Neuronal stem cell (in vitro differentiated cells): ENCODE measurements at regions not wholly inside any gene's neighbourhood (a gene's known extent, or its start where the extent isn't known, plus 50 kb on each side); places are given as distances from the start of the nearest gene placed in this dataset.

Experiments
- DNase-seq: peaks from one replicate; pipeline ENCODE4 v3.0.0-alpha.2; 2013; ENCODE audit warnings: low spot score
- H2AFZ ChIP-seq: one replicate; pipeline ENCODE4 v1.6.1; 2013; ENCODE audit warnings: mild to moderate bottlenecking, low read length, inconsistent platforms
- H2AK5ac ChIP-seq: 2 replicates; pipeline ENCODE4 v1.6.1; 2013; ENCODE audit warnings: low read depth, mild to moderate bottlenecking, inconsistent platforms, low read length, moderate library complexity, mixed read lengths
- H2BK120ac ChIP-seq: 2 replicates; pipeline ENCODE4 v1.6.1; 2013; ENCODE audit warnings: low read depth, mild to moderate bottlenecking, inconsistent platforms, low read length, moderate library complexity, mixed read lengths
- H2BK12ac ChIP-seq: one replicate; pipeline ENCODE4 v1.6.1; 2013; ENCODE audit warnings: low read length, inconsistent platforms
- H2BK15ac ChIP-seq: 2 replicates; pipeline ENCODE4 v1.6.1; 2013; ENCODE audit warnings: mild to moderate bottlenecking, low read length, inconsistent platforms, mixed read lengths
- H2BK5ac ChIP-seq: one replicate; pipeline ENCODE4 v1.6.1; 2013; ENCODE audit warnings: inconsistent platforms, mild to moderate bottlenecking, low read length, moderate library complexity
- H3K14ac ChIP-seq: one replicate; pipeline ENCODE4 v1.6.1; 2013; ENCODE audit warnings: low read length, inconsistent platforms
- H3K18ac ChIP-seq: 2 replicates; pipeline ENCODE4 v1.6.1; 2013; ENCODE audit warnings: low read length, inconsistent platforms
- H3K23ac ChIP-seq: 2 replicates; pipeline ENCODE4 v1.6.1; 2013; ENCODE audit warnings: low read depth, mild to moderate bottlenecking, mixed read lengths, low read length, inconsistent platforms; ENCODE audit not compliant: poor library complexity
- H3K27ac ChIP-seq: replicated peaks from 3 replicates; pipeline ENCODE4 v1.5.1; 2013; ENCODE audit warnings: low read length, inconsistent platforms
- H3K27me3 ChIP-seq, 3 experiments: 2 replicates each; pipeline ENCODE4 v1.6.1; 2013; ENCODE audit warnings: low read length in 3 of 3, mild to moderate bottlenecking in 2 of 3, inconsistent platforms in 1 of 3, low read depth in 1 of 3, mixed read lengths in 1 of 3, moderate library complexity in 1 of 3; ENCODE audit not compliant: control insufficient read depth in 3 of 3, insufficient read depth in 3 of 3
- H3K36me3 ChIP-seq, 2 donors: replicated peaks in 1 of 2; 2 replicates each; pipeline ENCODE4 v1.6.1; 2013; ENCODE audit warnings: low read length in 2 of 2; ENCODE audit not compliant: control insufficient read depth in 2 of 2, insufficient read depth in 2 of 2
- H3K4ac ChIP-seq: 2 replicates; pipeline ENCODE4 v1.6.1; 2013; ENCODE audit warnings: inconsistent platforms, mild to moderate bottlenecking, low read length, moderate library complexity
- H3K4me1 ChIP-seq, 2 donors: 1 replicate in 1 of 2; 2 replicates in 1 of 2; pipeline ENCODE4 v1.6.1; 2013; ENCODE audit warnings: low read length in 2 of 2, low read depth in 1 of 2; ENCODE audit not compliant: control insufficient read depth in 2 of 2, insufficient read depth in 1 of 2
- H3K4me2 ChIP-seq: one replicate; pipeline ENCODE4 v1.6.1; 2013; ENCODE audit warnings: mild to moderate bottlenecking, low read length, inconsistent platforms; ENCODE audit not compliant: insufficient read depth, poor library complexity, severe bottlenecking
- H3K4me3 ChIP-seq, 2 donors: 2 replicates each; pipeline ENCODE4 v1.5.1; 2013; ENCODE audit warnings: low read length in 2 of 2, mild to moderate bottlenecking in 2 of 2, inconsistent platforms in 1 of 2, moderate library complexity in 1 of 2
- H3K79me1 ChIP-seq: one replicate; pipeline ENCODE4 v1.6.1; 2013; ENCODE audit warnings: low read depth, mild to moderate bottlenecking, inconsistent platforms, low read length, moderate library complexity
- H3K9ac ChIP-seq: one replicate; pipeline ENCODE4 v1.6.1; 2013; ENCODE audit warnings: mild to moderate bottlenecking, low read depth, low read length, inconsistent platforms; ENCODE audit not compliant: poor library complexity
- H3K9me3 ChIP-seq, 2 donors: replicated peaks in 1 of 2; 2 replicates each; pipeline versions ENCODE3 to v1.6.1; 2013; ENCODE audit warnings: low read length in 2 of 2, mild to moderate bottlenecking in 2 of 2, inconsistent platforms in 1 of 2, low read depth in 1 of 2, mixed read lengths in 1 of 2, moderate library complexity in 1 of 2; ENCODE audit not compliant: control insufficient read depth in 2 of 2, insufficient read depth in 1 of 2
- H4K8ac ChIP-seq: one replicate; pipeline ENCODE4 v1.6.1; 2013; ENCODE audit warnings: low read depth, mild to moderate bottlenecking, inconsistent platforms, low read length, moderate library complexity
- H4K91ac ChIP-seq: one replicate; pipeline ENCODE4 v1.6.1; 2013; ENCODE audit warnings: low read length, low read depth, mild to moderate bottlenecking, inconsistent platforms; ENCODE audit not compliant: poor library complexity
- WGBS, 2 donors: extraction: QIAGEN DNeasy Blood & Tissue Kit; methylation state at CpG; one replicate each; pipeline ENCODE4 v1.1.7; 2013; ENCODE audit warnings: missing lambda C conversion rate in 2 of 2, mixed read lengths in 1 of 2; ENCODE audit not compliant: insufficient read length in 2 of 2, insufficient replicate concordance in 1 of 2; ENCODE audit errors: extremely low coverage in 2 of 2; 5-methylcytosine and 5-hydroxymethylcytosine counted together

- no CpG with 5 or more reads among the region's 4 CpGs for WGBS, 2 donors
- H2BK12ac ChIP-seq, result no peak overlapping the region
- H3K4ac ChIP-seq, result no peak overlapping the region
- no peaks in the 10 kb centered on the region for H3K27me3 ChIP-seq
- H3K4me3 ChIP-seq, result no peak overlapping the region
- no peak overlapping the region for H4K91ac ChIP-seq
- H3K9me3 ChIP-seq, result peaks cover 0 to 2% of the 10 kb centered on the region in 2 donors
- H3K18ac ChIP-seq, result no peak overlapping the region
- H2BK120ac ChIP-seq, result no peak overlapping the region
- H3K4me1 ChIP-seq, result no peaks in the 10 kb centered on the region
- H2BK15ac ChIP-seq, result no peak overlapping the region
- no peak overlapping the region for H2AK5ac ChIP-seq
- no peak overlapping the region for H3K14ac ChIP-seq
- H3K36me3 ChIP-seq, result no peaks in the 10 kb centered on the region
- H3K27ac ChIP-seq, result no peak overlapping the region
- no peak for DNase-seq
- H3K9ac ChIP-seq, result no peak overlapping the region
- H3K79me1 ChIP-seq, result no peaks in the 10 kb centered on the region
- H2BK5ac ChIP-seq, result no peak overlapping the region
- H4K8ac ChIP-seq, result no peak overlapping the region
- H2AFZ ChIP-seq, result no peak overlapping the region
- H3K23ac ChIP-seq, result no peak overlapping the region
- no peak overlapping the region for H3K4me2 ChIP-seq
These were observed 145.6 kb downstream of the GDAP2 start for GRCh38 chr1:117783606-117784396.

GRCh38 chr1:117788014-117788413 lies 141.4 kb downstream of the GDAP2 start:
- Histone ChIP-seq H2AK5ac (no peak overlapping the region), H3K18ac (no peak overlapping the region), H3K4ac (no peak overlapping the region), H3K4me1 (no peaks in the 10 kb centered on the region), H2BK12ac (no peak overlapping the region), H3K9me3 (no peaks in the 10 kb centered on the region), H3K23ac (no peak overlapping the region), H4K8ac (no peak overlapping the region), H3K4me2 (no peak overlapping the region), H2AFZ (no peak overlapping the region), H3K14ac (no peak overlapping the region), H3K4me3 (no peak overlapping the region), H2BK120ac (no peak overlapping the region), H4K91ac (no peak overlapping the region), H3K36me3 (no peaks in the 10 kb centered on the region), H3K27me3 (no peaks in the 10 kb centered on the region), H2BK5ac (no peak overlapping the region), H3K27ac (no peak overlapping the region), H3K9ac (no peak overlapping the region), H3K79me1 (no peaks in the 10 kb centered on the region), H2BK15ac (no peak overlapping the region)
- no peak for DNase-seq
- no CpG with 5 or more reads among the region's 5 CpGs for WGBS, 2 donors

- WGBS, 2 donors, result no CpG with 5 or more reads among the region's 4 CpGs
- Histone ChIP-seq H3K79me1 (no peaks in the 10 kb centered on the region), H4K91ac (no peak overlapping the region), H4K8ac (no peak overlapping the region), H3K4me2 (no peak overlapping the region), H3K9ac (no peak overlapping the region), H3K27ac (no peak overlapping the region), H2AFZ (no peak overlapping the region), H3K4me3 (no peak overlapping the region), H3K9me3 (no peaks in the 10 kb centered on the region), H3K27me3 (no peaks in the 10 kb centered on the region), H2BK120ac (no peak overlapping the region), H3K36me3 (no peaks in the 10 kb centered on the region), H3K14ac (no peak overlapping the region), H2BK5ac (no peak overlapping the region), H2AK5ac (no peak overlapping the region), H3K23ac (no peak overlapping the region), H2BK15ac (no peak overlapping the region), H3K18ac (no peak overlapping the region), H2BK12ac (no peak overlapping the region), H3K4me1 (no peaks in the 10 kb centered on the region), H3K4ac (no peak overlapping the region)
- DNase-seq, result no peak
These were observed 136.0 kb downstream of the GDAP2 start for GRCh38 chr1:117793413-117793812.

- H2AK5ac ChIP-seq, result no peak overlapping the region
- no peak overlapping the region for H4K91ac ChIP-seq
- H3K9me3 ChIP-seq, result no peaks in the 10 kb centered on the region
- H3K9ac ChIP-seq, result no peak overlapping the region
- H2BK120ac ChIP-seq, result no peak overlapping the region
- H3K27ac ChIP-seq, result no peak overlapping the region
- WGBS, 2 donors, result no CpG with 5 or more reads among the region's 1 CpG
- no peaks in the 10 kb centered on the region for H3K27me3 ChIP-seq
- no peak for DNase-seq
- no peak overlapping the region for H3K4me2 ChIP-seq
- no peak overlapping the region for H3K4ac ChIP-seq
- no peak overlapping the region for H2BK12ac ChIP-seq
- no peak overlapping the region for H3K18ac ChIP-seq
- H3K14ac ChIP-seq, result no peak overlapping the region
- H3K36me3 ChIP-seq, result no peaks in the 10 kb centered on the region
- H3K23ac ChIP-seq, result no peak overlapping the region
- no peak overlapping the region for H4K8ac ChIP-seq
- no peak overlapping the region for H3K4me3 ChIP-seq
- no peaks in the 10 kb centered on the region for H3K4me1 ChIP-seq
- no peaks in the 10 kb centered on the region for H3K79me1 ChIP-seq
- no peak overlapping the region for H2BK15ac ChIP-seq
- no peak overlapping the region for H2AFZ ChIP-seq
- no peak overlapping the region for H2BK5ac ChIP-seq
These were observed 135.3 kb downstream of the GDAP2 start for GRCh38 chr1:117794073-117794472.
